Middle frontal gyrus (tissue), 1 donor: ENCODE measurements at regions not wholly inside any gene's neighbourhood (a gene's known extent, or its start where the extent isn't known, plus 50 kb on each side); places are given as distances from the start of the nearest gene placed in this dataset.

Experiments
- DNase-seq: peaks from one replicate; pipeline ENCODE4 v3.0.0-alpha.2; 2015; ENCODE audit warnings: low spot score; ENCODE audit errors: extremely low spot score

- no peak for DNase-seq
Measured at GRCh38 chr12:59005193-59005955, 85.1 kb upstream of the LRIG3 start.

GRCh38 chr12:59004456-59004855, 84.2 kb upstream of the LRIG3 start:
- DNase-seq, result no peak

- no peak for DNase-seq
Measured at GRCh38 chr12:58995666-58996363, 75.5 kb upstream of the LRIG3 start.

GRCh38 chr12:58988643-58989344, 68.5 kb upstream of the LRIG3 start:
- DNase-seq, result no peak

- DNase-seq, result no peak
Measured at GRCh38 chr12:58981961-58982360, 61.7 kb upstream of the LRIG3 start.

GRCh38 chr12:58980768-58981167, 60.5 kb upstream of the LRIG3 start:
- no peak for DNase-seq

- no peak for DNase-seq
Measured at GRCh38 chr12:58978717-58979116, 58.4 kb upstream of the LRIG3 start.

- DNase-seq, result no peak
Measured at GRCh38 chr12:58977476-58977875, 57.2 kb upstream of the LRIG3 start.

- DNase-seq, result no peak
Measured at GRCh38 chr12:58976146-58976545, 55.8 kb upstream of the LRIG3 start.
